ENCODE measurements at regions not wholly inside any gene's neighbourhood (a gene's known extent, or its start where the extent isn't known, plus 50 kb on each side); places are given as distances from the start of the nearest gene placed in this dataset.

DNA sequence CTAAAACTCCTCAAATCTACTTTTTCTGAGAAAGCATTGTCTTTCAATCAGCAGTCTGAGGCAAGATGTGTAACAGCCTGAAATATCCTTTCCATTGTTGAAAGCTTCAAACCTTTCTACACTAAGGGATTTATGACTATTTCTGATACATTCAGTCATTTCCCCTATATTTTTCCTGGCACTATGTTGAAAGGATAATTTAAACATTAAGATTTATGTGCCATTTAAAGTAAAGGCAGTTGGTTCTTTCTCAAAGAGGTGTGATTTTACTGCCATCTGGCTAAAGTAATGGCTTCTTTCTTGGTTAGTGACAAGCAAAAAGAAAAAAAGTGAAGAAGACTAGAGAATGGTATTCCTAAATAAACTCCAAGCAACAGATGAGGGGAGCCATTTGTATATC is 249.6 kb upstream of the COL8A1 start:
- in situ Hi-C loops (cut with HindIII; ENCODE audit: low sequenced_read_pairs), result no loop called here
- TF ChIP-seq, protein P1, sequence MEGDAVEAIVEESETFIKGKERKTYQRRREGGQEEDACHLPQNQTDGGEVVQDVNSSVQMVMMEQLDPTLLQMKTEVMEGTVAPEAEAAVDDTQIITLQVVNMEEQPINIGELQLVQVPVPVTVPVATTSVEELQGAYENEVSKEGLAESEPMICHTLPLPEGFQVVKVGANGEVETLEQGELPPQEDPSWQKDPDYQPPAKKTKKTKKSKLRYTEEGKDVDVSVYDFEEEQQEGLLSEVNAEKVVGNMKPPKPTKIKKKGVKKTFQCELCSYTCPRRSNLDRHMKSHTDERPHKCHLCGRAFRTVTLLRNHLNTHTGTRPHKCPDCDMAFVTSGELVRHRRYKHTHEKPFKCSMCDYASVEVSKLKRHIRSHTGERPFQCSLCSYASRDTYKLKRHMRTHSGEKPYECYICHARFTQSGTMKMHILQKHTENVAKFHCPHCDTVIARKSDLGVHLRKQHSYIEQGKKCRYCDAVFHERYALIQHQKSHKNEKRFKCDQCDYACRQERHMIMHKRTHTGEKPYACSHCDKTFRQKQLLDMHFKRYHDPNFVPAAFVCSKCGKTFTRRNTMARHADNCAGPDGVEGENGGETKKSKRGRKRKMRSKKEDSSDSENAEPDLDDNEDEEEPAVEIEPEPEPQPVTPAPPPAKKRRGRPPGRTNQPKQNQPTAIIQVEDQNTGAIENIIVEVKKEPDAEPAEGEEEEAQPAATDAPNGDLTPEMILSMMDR (IDR thresholded peaks at IDR 0.05; ENCODE audit: low read depth, low read length), result no peak
- DNase-seq (ENCODE audit: low read depth, low spot score), result no peak
- no peak overlapping the region for H3K4me3 ChIP-seq (ENCODE audit: low read depth, low read length)

DNA sequence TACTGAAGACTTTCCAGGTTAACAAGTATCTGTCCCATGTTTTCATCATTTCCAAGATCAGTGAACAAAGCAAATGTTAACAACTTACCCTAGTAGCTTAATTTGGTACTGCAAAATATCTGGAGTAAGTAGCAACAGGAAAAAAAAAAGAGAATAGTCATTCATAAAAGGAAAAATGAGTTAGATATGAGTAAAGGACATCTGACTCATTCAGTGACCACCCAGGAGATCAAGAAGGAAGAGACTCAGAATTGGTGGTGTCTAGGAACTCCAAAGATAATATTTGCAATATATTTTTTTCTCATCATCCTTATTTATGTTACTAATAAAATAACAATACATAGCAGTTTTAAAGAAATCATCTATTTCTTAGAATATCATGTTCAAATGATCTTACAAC is 253.8 kb upstream of the COL8A1 start:
- TF ChIP-seq, protein P1 (IDR thresholded peaks at IDR 0.05; ENCODE audit: low read depth, low read length), result no peak
- in situ Hi-C loops (cut with HindIII; ENCODE audit: low sequenced_read_pairs), result no loop called here
- peak; percentile 53 for DNase-seq (ENCODE audit: low read depth, low spot score)
- H3K4me3 ChIP-seq (ENCODE audit: low read depth, low read length), result no peak overlapping the region

DNA sequence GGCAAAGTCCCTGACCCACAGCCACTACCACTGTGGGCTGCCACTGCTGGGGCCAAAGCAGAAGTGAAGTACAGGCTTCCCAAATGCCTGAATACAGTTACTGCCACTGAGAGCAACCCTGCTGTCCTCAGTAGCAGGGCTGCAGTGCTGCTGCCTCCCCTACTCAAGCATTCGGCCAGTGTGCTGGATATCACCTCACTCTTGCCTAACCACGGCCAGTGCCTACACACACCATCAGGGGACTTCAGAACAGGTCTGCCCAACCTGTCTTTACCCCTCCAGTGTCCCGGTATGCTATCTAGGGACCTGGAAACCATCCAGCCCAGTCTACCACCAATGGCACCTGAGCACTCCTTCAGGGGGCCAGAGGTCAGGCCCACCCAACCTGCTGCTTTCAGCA is 261.5 kb upstream of the COL8A1 start:
- TF ChIP-seq, protein P1 (IDR thresholded peaks at IDR 0.05; ENCODE audit: low read depth, low read length), result no peak
- no peak overlapping the region for H3K4me3 ChIP-seq (ENCODE audit: low read depth, low read length)
- no peak for DNase-seq (ENCODE audit: low read depth, low spot score)
- in situ Hi-C loops (cut with HindIII; ENCODE audit: low sequenced_read_pairs), result no loop called here

DNA sequence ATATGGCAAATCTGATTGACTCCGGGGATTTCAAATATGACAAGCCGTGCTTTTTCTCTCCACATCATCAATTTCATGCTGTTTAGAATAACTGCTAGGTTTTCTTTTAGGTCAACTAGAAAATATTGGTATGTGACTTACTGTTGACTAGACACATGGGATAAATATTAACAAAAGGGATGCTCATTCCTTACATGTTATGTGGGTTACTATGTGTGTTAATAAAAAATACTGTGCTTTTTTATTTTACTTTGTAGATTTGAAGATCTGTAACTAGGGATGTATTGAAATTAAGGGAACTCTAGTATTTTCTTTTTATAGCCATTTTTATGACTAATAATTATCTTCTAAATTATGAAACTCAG is 264.6 kb upstream of the COL8A1 start:
- H3K4me3 ChIP-seq (ENCODE audit: low read depth, low read length), result no peak overlapping the region
- DNase-seq (ENCODE audit: low read depth, low spot score), result no peak
- TF ChIP-seq, protein P1 (IDR thresholded peaks at IDR 0.05; ENCODE audit: low read depth, low read length), result no peak
- in situ Hi-C loops (cut with HindIII; ENCODE audit: low sequenced_read_pairs), result no loop called here

DNA sequence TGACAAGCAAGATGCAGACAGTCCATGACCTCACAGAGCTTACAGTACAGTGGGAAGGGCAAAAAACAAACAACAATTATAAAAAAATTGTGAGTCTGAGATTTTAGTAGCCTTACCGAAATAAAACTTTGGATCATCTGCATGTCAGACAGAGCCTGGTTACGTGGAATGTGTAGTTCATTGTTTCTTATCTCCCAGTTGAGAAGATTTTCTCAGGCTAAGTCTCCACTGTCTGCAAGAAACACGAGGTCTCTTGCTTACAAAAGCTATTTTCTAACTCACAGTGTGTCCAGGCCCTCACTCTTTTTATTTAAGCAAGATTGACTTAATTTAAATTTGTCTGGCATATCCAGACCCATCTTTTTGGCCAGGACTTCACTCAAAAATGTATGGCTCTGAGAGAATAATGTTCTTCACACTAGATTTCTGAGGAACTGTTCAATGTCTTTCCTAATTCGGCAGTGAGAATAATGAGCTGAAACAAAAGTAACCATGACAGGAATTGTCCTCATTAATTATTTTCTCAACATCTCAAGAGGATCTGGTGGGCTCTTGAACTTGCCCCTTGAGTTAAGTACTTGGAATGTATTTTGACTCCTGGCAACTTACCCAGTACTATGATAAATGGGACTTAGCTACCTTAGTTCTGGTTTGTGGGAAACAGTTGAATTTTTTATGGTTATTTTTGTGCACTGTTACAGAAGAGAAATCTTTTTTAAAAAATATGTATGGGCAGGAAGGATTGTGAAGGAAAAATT is 265.1 kb upstream of the COL8A1 start:
- TF ChIP-seq, protein P1 (IDR thresholded peaks at IDR 0.05; ENCODE audit: low read depth, low read length), result no peak
- in situ Hi-C loops (cut with HindIII; ENCODE audit: low sequenced_read_pairs), result no loop called here
- DNase-seq (ENCODE audit: low read depth, low spot score), result peak; percentile 16
- H3K4me3 ChIP-seq (ENCODE audit: low read depth, low read length), result no peak overlapping the region

DNA sequence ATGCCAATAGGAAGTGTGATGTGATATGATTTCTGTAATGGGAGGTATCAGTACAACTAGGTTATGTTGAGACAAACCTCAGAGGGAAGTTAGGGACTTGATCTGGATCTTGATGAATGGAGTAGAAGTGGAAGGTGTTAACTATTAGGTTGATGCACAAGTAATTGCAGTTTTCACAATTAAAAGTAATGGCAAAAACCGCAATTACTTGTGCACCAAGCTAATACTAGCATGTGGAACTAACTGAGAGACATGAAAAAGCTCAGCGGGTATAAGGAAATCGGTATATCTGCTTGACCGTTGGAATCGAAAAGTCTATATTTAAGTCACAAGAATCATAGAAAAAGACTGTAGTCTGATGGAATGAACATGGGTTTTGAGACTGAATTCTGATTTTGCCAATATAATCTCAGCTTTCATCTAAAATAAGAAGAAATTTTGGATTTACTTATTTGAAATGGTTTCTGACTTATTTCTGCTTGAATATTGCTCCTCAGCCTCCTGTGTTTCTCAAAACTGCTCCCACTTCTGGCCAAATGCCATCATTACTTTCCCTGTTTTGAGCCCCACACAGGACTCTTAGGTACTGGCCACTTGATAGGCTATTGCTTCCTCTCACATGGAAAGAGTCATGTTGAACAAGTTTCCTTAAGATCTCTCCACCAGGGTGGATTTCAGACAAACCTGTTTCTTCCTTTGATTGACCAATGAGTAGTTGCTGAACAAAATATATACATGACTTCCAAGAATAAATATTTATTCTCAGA is 271.5 kb upstream of the COL8A1 start:
- TF ChIP-seq, protein P1 (IDR thresholded peaks at IDR 0.05; ENCODE audit: low read depth, low read length), result no peak
- no peak for DNase-seq (ENCODE audit: low read depth, low spot score)
- H3K4me3 ChIP-seq (ENCODE audit: low read depth, low read length), result no peak overlapping the region
- in situ Hi-C loops (cut with HindIII; ENCODE audit: low sequenced_read_pairs), result no loop called here
